ENCODE measurements at regions not wholly inside any gene's neighbourhood (a gene's known extent, or its start where the extent isn't known, plus 50 kb on each side); places are given as distances from the start of the nearest gene placed in this dataset.
A peak's percentile ranks its signal among the peaks of the same experiment; 100 is the strongest.

DNA sequence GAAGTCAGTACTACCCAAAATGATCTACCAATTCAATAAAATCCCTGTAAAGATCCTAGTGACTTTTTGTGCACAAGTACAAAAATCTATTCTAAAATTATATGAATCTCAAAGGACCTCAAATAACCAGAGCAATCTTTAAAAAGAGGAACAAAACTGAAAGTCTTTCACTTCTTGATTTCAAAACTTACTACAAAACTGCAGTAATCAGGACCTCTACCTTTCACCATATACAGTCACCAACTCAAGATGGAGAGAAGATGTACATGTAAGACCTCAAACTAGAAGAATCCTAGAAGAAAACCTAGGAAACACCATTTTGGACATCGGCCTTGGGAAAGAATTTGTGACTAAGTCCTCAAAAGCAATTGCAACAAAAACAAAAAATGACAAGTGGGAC, 109.5 kb upstream of the CD93 start:
- TF ChIP-seq SPI1 (IDR thresholded peaks at IDR 0.05; ENCODE audit: low read depth, low read length) (peak; percentile 38; the same call in 1 of the 2 replicates), POU2F2 (IDR thresholded peaks at IDR 0.05; ENCODE audit: low read depth, low read length) (no peak)
- DNase-seq (ENCODE audit: insufficient read length, low spot score): no peak
- FAIRE-seq: no peak

DNA sequence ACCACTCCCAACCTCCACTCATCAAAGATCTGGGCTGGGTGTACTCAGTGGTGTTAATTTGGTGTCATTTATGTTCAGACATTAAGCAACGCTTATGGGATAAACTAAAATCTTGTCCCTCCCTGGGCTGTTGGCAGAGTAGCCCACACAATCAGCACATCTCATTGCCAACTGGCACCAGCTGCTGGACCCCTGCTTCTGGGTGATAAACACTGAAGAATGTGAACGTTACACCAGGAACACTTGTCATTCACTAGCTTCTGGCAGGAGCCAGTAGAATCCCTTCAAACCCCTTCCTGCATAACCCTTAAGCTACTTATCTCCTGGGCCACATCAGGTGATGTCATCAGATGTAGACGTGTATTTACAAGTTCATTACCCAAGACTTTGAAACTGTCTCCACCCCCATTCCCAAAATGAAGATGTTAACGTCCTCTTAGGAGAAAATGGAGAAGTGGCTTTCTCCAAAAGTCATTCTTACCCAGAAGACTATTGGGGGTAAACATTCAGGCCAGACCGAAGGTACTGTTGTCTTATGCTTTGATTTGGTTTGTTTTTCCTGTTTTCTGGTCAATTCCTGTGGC, 107.8 kb upstream of the CD93 start:
- FAIRE-seq: no peak
- TF ChIP-seq POLR2AphosphoS5 (IDR thresholded peaks at IDR 0.05; ENCODE audit: low read depth, low read length): no peak
- no peak for TF ChIP-seq SPI1 (IDR thresholded peaks at IDR 0.05; ENCODE audit: low read depth, low read length)
- TF ChIP-seq PAX5 (IDR thresholded peaks at IDR 0.05; ENCODE audit: insufficient read depth, low read length, severe bottlenecking): no peak
- TF ChIP-seq POLR2A (IDR thresholded peaks at IDR 0.05; ENCODE audit: low read depth, low read length): no peak
- no peak for TF ChIP-seq POU2F2 (IDR thresholded peaks at IDR 0.05; ENCODE audit: low read depth, low read length)
- TF ChIP-seq TAF1 (IDR thresholded peaks at IDR 0.05; ENCODE audit: low read depth, low read length): no peak
- DNase-seq (ENCODE audit: insufficient read length, low spot score): no peak

DNA sequence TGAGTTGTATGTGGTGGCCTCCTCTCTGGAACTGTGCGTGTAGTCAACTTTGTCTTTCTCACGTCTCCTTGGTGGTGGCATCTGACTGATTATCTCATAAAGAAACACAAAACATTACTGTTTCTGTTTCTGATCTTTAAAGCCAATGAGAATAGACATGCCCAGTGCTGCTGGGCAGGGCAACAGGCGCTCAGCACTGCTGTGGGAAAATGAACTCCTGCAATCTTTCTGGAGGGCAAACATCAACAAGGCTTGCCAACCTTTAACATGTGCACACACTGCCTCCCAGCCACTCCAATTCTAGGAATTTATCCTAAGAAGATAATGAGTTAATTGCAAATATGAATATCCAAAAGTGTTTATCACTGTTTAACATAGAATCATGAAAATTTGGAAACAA, 106.3 kb upstream of the CD93 start:
- no peak for DNase-seq (ENCODE audit: insufficient read length, low spot score)
- FAIRE-seq: no peak
- TF ChIP-seq SPI1 (IDR thresholded peaks at IDR 0.05; ENCODE audit: low read depth, low read length) (no peak), POLR2AphosphoS5 (IDR thresholded peaks at IDR 0.05; ENCODE audit: low read depth, low read length) (no peak), PAX5 (IDR thresholded peaks at IDR 0.05; ENCODE audit: insufficient read depth, low read length, severe bottlenecking) (no peak), TAF1 (IDR thresholded peaks at IDR 0.05; ENCODE audit: low read depth, low read length) (no peak), POU2F2 (IDR thresholded peaks at IDR 0.05; ENCODE audit: low read depth, low read length) (no peak), POLR2A (IDR thresholded peaks at IDR 0.05; ENCODE audit: low read depth, low read length) (no peak)

DNA sequence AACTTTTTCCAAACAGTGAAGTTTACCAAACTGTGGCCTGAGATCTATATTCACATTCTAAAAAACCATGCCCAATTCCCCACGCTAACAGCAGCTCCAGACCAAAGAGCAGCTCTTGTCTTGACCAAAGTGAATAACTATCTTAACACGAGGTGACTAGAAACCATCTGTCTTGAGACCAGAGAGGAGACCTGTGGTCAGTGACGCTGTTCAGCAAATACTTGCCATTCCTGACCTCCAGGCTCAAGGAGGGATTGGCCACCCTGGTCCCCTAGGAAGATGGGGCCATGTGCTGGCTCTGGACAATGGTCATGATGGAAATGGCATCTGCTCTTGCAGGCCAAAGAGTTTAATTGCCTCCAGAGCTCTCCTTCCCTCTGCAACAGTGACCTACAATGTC, 104.4 kb upstream of the CD93 start:
- FAIRE-seq (no peak), DNase-seq (ENCODE audit: insufficient read length, low spot score) (no peak)
- no peak for TF ChIP-seq PAX5 (IDR thresholded peaks at IDR 0.05; ENCODE audit: insufficient read depth, low read length, severe bottlenecking)
- no peak for TF ChIP-seq TAF1 (IDR thresholded peaks at IDR 0.05; ENCODE audit: low read depth, low read length)
- TF ChIP-seq POLR2AphosphoS5 (IDR thresholded peaks at IDR 0.05; ENCODE audit: low read depth, low read length): no peak
- no peak for TF ChIP-seq SPI1 (IDR thresholded peaks at IDR 0.05; ENCODE audit: low read depth, low read length)
- TF ChIP-seq POLR2A (IDR thresholded peaks at IDR 0.05; ENCODE audit: low read depth, low read length): no peak
- TF ChIP-seq POU2F2 (IDR thresholded peaks at IDR 0.05; ENCODE audit: low read depth, low read length): no peak

DNA sequence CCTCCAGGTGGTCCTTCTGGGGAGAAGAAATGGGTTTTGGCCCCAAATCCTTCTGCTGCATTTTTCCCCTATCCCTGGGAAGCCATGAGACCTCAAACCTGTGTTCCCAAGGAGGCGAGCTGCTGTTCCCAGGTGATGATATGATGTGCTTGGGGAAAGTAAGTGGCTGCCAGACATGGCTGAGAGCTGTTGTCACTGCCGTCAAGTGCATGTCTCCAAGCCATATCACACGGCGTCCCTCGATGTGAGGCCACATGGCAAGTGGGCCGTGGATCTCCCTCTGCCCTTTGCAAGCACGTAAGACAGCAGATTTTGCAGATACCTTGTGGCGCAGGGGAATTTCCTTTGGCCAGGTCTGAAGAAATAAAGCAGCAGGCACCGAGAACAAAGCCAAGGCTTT, 103.7 kb upstream of the CD93 start:
- TF ChIP-seq SPI1 (IDR thresholded peaks at IDR 0.05; ENCODE audit: low read depth, low read length) (no peak), POU2F2 (IDR thresholded peaks at IDR 0.05; ENCODE audit: low read depth, low read length) (no peak), PAX5 (IDR thresholded peaks at IDR 0.05; ENCODE audit: insufficient read depth, low read length, severe bottlenecking) (no peak), POLR2AphosphoS5 (IDR thresholded peaks at IDR 0.05; ENCODE audit: low read depth, low read length) (no peak), POLR2A (IDR thresholded peaks at IDR 0.05; ENCODE audit: low read depth, low read length) (no peak), TAF1 (IDR thresholded peaks at IDR 0.05; ENCODE audit: low read depth, low read length) (no peak)
- DNase-seq (ENCODE audit: insufficient read length, low spot score): no peak
- FAIRE-seq: no peak

DNA sequence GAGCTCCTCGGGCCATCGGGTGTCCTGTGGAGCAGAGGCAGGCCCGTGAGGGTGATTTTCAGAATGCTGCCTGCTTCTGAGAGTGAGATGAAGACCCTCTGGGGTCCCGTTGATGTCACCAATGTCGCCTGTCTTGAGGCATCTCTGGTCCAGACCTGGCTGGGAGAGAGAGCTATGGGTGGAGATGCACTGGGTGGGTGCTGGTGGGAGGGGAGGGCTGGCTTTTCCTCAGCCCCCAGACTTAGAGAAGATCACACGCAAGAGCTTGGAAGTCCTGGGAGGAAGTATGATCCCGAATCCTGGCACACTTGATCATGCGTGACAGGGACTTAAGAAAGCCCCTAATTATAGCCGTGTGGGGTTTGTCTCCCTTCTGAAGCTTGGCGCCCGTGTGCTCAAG, 103.2 kb upstream of the CD93 start:
- no peak for FAIRE-seq
- TF ChIP-seq POU2F2 (IDR thresholded peaks at IDR 0.05; ENCODE audit: low read depth, low read length) (no peak), POLR2A (IDR thresholded peaks at IDR 0.05; ENCODE audit: low read depth, low read length) (no peak), TAF1 (IDR thresholded peaks at IDR 0.05; ENCODE audit: low read depth, low read length) (no peak), POLR2AphosphoS5 (IDR thresholded peaks at IDR 0.05; ENCODE audit: low read depth, low read length) (no peak), SPI1 (IDR thresholded peaks at IDR 0.05; ENCODE audit: low read depth, low read length) (no peak), PAX5 (IDR thresholded peaks at IDR 0.05; ENCODE audit: insufficient read depth, low read length, severe bottlenecking) (no peak)
- DNase-seq (ENCODE audit: insufficient read length, low spot score): no peak

DNA sequence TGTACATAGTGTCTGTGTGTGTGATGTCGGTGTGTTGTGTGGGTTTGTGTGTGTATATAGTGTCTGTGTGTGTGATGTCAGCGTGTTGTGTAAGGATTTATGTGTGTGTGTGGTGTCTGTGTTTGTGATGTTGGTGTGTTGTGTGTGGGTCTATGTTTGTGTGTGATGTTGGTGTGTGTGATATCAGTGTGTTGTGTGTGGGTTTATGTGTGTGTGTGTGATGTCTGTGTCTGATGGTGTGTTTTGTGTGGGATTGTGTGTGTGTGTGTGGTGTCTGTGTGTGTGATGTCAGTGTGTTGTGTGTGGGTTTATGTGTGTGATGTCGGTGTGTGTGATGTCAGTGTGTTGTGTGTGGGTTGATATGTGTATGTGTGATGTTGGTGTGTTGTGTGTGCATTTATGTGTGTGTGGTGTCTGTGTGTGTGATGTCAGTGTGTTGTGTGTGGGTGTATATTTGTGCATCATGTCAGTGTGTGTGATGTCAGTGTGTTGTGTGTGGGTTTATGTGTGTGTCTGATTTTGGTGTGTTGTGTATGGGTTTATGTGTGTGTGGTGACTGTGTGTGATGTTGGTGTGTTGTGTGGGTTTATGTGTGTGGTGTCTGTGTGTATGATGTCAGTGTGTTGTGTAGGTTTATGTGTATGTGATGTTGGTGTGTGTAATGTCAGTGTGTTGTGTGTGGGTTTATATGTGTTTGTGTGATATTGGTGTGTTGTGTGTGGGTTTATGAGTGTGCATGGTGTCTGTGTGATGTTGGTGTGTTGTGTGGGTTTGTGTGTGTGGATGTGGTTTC, 102.4 kb upstream of the CD93 start:
- DNase-seq (ENCODE audit: insufficient read length, low spot score) (no peak), FAIRE-seq (peak; percentile 38)
- no peak for TF ChIP-seq POLR2AphosphoS5 (IDR thresholded peaks at IDR 0.05; ENCODE audit: low read depth, low read length)
- no peak for TF ChIP-seq POU2F2 (IDR thresholded peaks at IDR 0.05; ENCODE audit: low read depth, low read length)
- no peak for TF ChIP-seq TAF1 (IDR thresholded peaks at IDR 0.05; ENCODE audit: low read depth, low read length)
- no peak for TF ChIP-seq PAX5 (IDR thresholded peaks at IDR 0.05; ENCODE audit: insufficient read depth, low read length, severe bottlenecking)
- no peak for TF ChIP-seq POLR2A (IDR thresholded peaks at IDR 0.05; ENCODE audit: low read depth, low read length)
- no peak for TF ChIP-seq SPI1 (IDR thresholded peaks at IDR 0.05; ENCODE audit: low read depth, low read length)

DNA sequence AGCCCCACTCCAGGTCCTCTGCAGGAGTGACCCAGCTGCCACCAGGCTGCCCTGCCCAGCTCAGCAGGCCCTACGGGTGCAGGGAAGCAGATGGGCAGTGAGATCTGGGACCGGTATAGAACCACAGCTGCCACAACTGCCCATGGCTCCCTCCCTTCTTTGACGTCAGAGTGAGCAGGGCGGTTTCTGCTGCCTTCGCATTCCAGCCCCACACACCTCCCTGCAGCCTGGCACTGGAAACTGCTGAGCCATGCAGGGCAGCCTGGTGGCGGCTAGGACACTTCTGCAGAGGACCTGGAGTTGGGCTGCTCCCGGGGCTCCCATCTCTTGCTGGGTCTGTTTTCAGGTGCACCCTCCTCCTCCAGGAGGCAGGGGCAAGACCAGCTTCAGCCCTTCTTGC, 101.6 kb upstream of the CD93 start:
- FAIRE-seq (no peak), DNase-seq (ENCODE audit: insufficient read length, low spot score) (no peak)

DNA sequence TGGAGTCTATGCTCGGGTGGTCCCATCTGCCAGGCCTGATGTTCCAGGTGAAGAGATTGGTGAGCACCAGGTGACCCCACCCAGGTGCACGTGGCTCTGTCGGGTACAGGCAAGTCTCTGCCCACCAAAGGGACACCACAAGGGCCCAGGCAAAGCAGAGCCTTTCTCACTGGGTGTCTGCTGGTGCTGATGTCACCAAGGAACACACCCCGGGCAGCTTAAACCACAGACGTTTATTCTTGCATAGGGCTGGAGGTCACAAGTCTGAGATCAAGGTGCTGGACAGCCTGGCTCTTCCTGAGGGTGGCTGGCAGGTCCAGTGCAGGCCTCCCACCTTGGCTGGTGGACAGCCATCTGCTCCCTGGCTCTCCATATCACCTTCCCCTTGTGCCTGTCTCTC, 100.7 kb upstream of the CD93 start:
- DNase-seq (ENCODE audit: insufficient read length, low spot score) (no peak), FAIRE-seq (no peak)
- TF ChIP-seq POLR2A (IDR thresholded peaks at IDR 0.05; ENCODE audit: low read depth, low read length) (no peak), POU2F2 (IDR thresholded peaks at IDR 0.05; ENCODE audit: low read depth, low read length) (no peak), PAX5 (IDR thresholded peaks at IDR 0.05; ENCODE audit: insufficient read depth, low read length, severe bottlenecking) (no peak), SPI1 (IDR thresholded peaks at IDR 0.05; ENCODE audit: low read depth, low read length) (no peak), POLR2AphosphoS5 (IDR thresholded peaks at IDR 0.05; ENCODE audit: low read depth, low read length) (no peak), TAF1 (IDR thresholded peaks at IDR 0.05; ENCODE audit: low read depth, low read length) (no peak)

More for the DNA sequence above, 101.6 kb upstream of the CD93 start:
- TF ChIP-seq POLR2AphosphoS5 (IDR thresholded peaks at IDR 0.05; ENCODE audit: low read depth, low read length): no peak
- TF ChIP-seq TAF1 (IDR thresholded peaks at IDR 0.05; ENCODE audit: low read depth, low read length): no peak
- TF ChIP-seq PAX5 (IDR thresholded peaks at IDR 0.05; ENCODE audit: insufficient read depth, low read length, severe bottlenecking): no peak
- no peak for TF ChIP-seq SPI1 (IDR thresholded peaks at IDR 0.05; ENCODE audit: low read depth, low read length)
- TF ChIP-seq POLR2A (IDR thresholded peaks at IDR 0.05; ENCODE audit: low read depth, low read length): no peak
- TF ChIP-seq POU2F2 (IDR thresholded peaks at IDR 0.05; ENCODE audit: low read depth, low read length): no peak

All from GM12891 (cell line).